Calu3 (cell line): ENCODE measurements at regions not wholly inside any gene's neighbourhood (a gene's known extent, or its start where the extent isn't known, plus 50 kb on each side); places are given as distances from the start of the nearest gene placed in this dataset.
"Not testable (repeated sequence)": the region's sequence is repeated elsewhere in the genome, so short reads cannot be mapped to it uniquely, and the experiment has no call there.

Source experiments
- BruUV-seq: library from RNA; stranded (reverse); fragments of 400-500 nt; replicated peaks from 2 replicates; lab custom pipeline; 2021; lab: Mats Ljungman, UMichigan
- CTCF ChIA-PET: fragments of 300-600 bp; sonication (Branson Sonifier 250); formaldehyde crosslinking; loops from one replicate; lab custom pipeline; 2022; ENCODE audit warnings: antibody characterized with exemption; lab: Charles Lee
- DNase-seq: peaks from one replicate; pipeline ENCODE4 v3.0.0; 2022
- H3K27ac Mint-ChIP-seq: one replicate; pipeline ENCODE4 v1.8.0; 2022; ENCODE audit warnings: mixed read lengths; ENCODE audit not compliant: unreplicated experiment
- H3K27me3 Mint-ChIP-seq: one replicate; pipeline ENCODE4 v1.8.0; 2022; ENCODE audit warnings: mixed read lengths; ENCODE audit not compliant: unreplicated experiment
- H3K36me3 Mint-ChIP-seq: one replicate; pipeline ENCODE4 v1.8.0; 2022; ENCODE audit warnings: mild to moderate bottlenecking, moderate library complexity, mixed read lengths; ENCODE audit not compliant: insufficient read depth, unreplicated experiment
- H3K4me1 Mint-ChIP-seq: one replicate; pipeline ENCODE4 v1.8.0; 2022; ENCODE audit warnings: mild to moderate bottlenecking, low read depth, mixed read lengths; ENCODE audit not compliant: unreplicated experiment
- H3K4me3 Mint-ChIP-seq: one replicate; pipeline ENCODE4 v1.8.0; 2022; ENCODE audit warnings: mild to moderate bottlenecking, low read depth, moderate library complexity, mixed read lengths; ENCODE audit not compliant: unreplicated experiment
- H3K9me3 Mint-ChIP-seq: one replicate; pipeline ENCODE4 v1.8.0; 2022; ENCODE audit warnings: low read depth, mixed read lengths; ENCODE audit not compliant: unreplicated experiment
- intact Hi-C: fragments of 100-400 bp; cut with micrococcal nuclease; formaldehyde crosslinking; loops from one replicate; pipeline ENCODE4 v1.10.0; 2022; ENCODE audit not compliant: unreplicated experiment
- TF ChIP-seq, protein P1 (sequence below): fragments of 200-600 bp; IDR thresholded peaks from one replicate; pipeline ENCODE4 v1.8.0; 2022; ENCODE audit warnings: antibody characterized with exemption; ENCODE audit not compliant: unreplicated experiment

DNA sequence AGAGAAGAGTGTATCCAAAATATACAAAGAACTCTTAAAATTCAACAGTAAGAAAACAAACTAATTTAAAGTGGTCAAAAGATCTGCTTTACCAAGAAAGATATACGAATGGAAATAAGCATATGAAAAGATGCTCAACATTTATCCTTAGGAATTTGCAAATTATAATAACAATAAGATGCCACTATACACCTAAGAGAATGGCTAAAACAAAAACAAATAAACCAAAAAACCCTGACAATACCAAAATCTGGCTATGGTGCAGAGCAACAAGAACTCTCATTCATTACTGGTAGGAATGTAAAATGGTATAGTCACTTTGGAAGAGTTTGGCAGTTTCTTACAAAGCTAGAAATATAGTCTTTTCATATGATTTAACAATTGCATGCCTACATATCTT, 545.7 kb upstream of the AGA start:
- H3K9me3 Mint-ChIP-seq = no peaks in the 10 kb centered on the region
- BruUV-seq = no TSS peak
- no peak overlapping the region for H3K27ac Mint-ChIP-seq
- no peak overlapping the region for H3K4me3 Mint-ChIP-seq
- DNase-seq = no peak
- no peaks in the 10 kb centered on the region for H3K36me3 Mint-ChIP-seq
- intact Hi-C loops = no loop called here
- H3K27me3 Mint-ChIP-seq = no peaks in the 10 kb centered on the region
- TF ChIP-seq, protein P1, sequence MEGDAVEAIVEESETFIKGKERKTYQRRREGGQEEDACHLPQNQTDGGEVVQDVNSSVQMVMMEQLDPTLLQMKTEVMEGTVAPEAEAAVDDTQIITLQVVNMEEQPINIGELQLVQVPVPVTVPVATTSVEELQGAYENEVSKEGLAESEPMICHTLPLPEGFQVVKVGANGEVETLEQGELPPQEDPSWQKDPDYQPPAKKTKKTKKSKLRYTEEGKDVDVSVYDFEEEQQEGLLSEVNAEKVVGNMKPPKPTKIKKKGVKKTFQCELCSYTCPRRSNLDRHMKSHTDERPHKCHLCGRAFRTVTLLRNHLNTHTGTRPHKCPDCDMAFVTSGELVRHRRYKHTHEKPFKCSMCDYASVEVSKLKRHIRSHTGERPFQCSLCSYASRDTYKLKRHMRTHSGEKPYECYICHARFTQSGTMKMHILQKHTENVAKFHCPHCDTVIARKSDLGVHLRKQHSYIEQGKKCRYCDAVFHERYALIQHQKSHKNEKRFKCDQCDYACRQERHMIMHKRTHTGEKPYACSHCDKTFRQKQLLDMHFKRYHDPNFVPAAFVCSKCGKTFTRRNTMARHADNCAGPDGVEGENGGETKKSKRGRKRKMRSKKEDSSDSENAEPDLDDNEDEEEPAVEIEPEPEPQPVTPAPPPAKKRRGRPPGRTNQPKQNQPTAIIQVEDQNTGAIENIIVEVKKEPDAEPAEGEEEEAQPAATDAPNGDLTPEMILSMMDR = no peak
- CTCF ChIA-PET = no interaction called here
- H3K4me1 Mint-ChIP-seq = no peaks in the 10 kb centered on the region

DNA sequence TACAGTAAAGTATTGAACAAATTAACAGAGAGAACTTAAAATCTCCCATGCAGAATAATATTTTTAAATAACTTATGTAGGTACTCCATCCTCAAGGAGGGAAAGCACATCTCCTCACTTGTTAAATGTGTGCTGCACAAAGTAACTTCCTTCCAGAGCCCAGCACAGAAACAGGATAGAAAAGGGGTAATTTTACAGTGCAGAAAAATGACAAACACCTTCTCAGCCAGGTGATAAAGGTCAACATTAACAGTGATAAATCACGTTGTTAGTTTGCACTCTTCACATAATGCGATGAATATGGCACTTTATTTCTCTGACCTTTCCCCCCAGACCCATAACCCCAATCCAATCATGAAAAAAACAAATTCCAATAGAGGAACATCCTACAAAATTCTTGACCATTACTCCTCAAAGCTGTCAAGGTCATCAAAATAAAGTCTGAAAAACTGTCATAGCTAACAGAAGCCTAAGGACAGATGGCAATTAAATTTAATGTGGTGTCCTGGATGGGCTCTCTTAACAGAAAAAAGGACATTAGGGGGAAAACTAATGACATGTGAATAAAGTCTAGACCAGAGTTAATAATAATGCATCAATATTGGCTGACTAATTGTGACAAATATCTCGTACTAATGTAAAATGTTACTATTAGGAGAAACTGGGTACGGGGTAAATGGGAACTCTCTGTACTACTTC, 547.4 kb upstream of the AGA start:
- Mint-ChIP-seq H3K9me3 (no peaks in the 10 kb centered on the region), H3K27ac (no peak overlapping the region), H3K4me3 (no peak overlapping the region), H3K27me3 (no peaks in the 10 kb centered on the region), H3K4me1 (no peaks in the 10 kb centered on the region), H3K36me3 (no peaks in the 10 kb centered on the region)
- intact Hi-C loops = no loop called here
- BruUV-seq = no TSS peak
- no peak for DNase-seq
- TF ChIP-seq, protein P1 = no peak
- CTCF ChIA-PET = no interaction called here

DNA sequence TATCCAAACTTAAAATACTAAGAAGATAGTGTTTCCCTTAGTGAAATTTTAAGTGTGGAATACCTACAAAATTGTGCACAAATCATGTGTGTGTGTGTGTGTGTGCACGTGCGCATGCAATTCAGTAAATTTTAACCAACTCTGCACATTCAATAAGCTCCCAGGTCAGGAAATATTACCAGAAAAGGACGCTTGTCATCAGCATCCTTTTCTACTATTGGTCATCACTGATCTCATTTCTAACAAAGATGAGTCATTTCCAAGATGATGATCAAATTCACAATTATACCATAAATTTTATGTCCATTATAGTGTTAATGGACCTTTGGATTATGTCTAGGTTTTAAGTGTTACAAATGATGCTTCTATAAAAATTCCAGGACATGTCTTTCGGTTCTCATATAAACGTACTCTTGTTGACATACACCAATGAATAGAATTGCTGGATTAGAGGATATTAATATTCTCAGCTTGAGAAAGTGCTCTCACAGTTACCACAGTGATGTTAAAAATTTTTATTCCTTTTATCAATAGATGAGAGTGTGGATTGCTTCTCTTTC, 560.9 kb upstream of the AGA start:
- no peak overlapping the region for H3K4me3 Mint-ChIP-seq
- H3K27me3 Mint-ChIP-seq = no peaks in the 10 kb centered on the region
- intact Hi-C loops = no loop called here
- H3K36me3 Mint-ChIP-seq = no peaks in the 10 kb centered on the region
- TF ChIP-seq, protein P1 = no peak
- no peaks in the 10 kb centered on the region for H3K4me1 Mint-ChIP-seq
- H3K27ac Mint-ChIP-seq = no peak overlapping the region
- no TSS peak for BruUV-seq
- no peaks in the 10 kb centered on the region for H3K9me3 Mint-ChIP-seq
- DNase-seq = no peak
- CTCF ChIA-PET = no interaction called here

DNA sequence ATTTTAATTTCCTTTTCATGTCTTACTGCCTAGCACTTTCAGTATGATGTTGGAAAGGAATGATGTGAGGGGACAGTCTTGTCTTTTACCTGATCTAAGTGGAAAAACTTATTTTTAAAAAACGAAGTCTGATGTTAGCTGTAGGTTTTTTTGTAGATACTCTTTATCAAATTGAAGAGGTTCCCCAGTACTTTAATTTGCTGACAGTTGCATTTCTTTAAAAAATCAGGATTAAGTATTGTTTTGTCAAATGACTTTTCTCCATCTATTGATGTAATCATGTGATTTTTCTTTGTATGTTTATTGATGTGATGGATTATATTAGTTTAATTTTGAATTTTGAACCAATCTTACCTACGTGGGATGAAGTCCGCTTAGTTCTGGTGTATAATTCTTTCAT, 568.4 kb upstream of the AGA start:
- no peak overlapping the region for H3K27ac Mint-ChIP-seq
- no TSS peak for BruUV-seq

DNA sequence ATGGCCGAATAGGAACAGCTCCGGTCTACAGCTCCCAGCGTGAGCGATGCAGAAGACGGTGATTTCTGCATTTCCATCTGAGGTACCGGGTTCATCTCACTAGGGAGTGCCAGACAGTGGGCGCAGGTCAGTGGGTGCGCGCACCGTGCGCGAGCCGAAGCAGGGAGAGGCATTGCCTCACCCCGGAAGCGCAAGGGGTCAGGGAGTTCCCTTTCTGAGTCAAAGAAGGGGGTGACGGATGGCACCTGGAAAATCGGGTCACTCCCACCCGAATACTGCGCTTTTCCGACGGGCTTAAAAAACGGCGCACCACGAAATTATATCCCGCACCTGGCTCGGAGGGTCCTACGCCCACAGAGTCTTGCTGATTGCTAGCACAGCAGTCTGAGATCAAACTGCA, 572.8 kb upstream of the AGA start:
- DNase-seq, CTCF ChIA-PET, H3K4me3 Mint-ChIP-seq, H3K36me3 Mint-ChIP-seq, intact Hi-C loops, BruUV-seq, H3K27ac Mint-ChIP-seq, H3K27me3 Mint-ChIP-seq, H3K9me3 Mint-ChIP-seq, H3K4me1 Mint-ChIP-seq: not testable (repeated sequence)

More for the DNA sequence above, 568.4 kb upstream of the AGA start:
- intact Hi-C loops = no loop called here
- no peaks in the 10 kb centered on the region for H3K9me3 Mint-ChIP-seq
- CTCF ChIA-PET = no interaction called here
- TF ChIP-seq, protein P1 = no peak
- DNase-seq = no peak
- H3K4me3 Mint-ChIP-seq = no peak overlapping the region
- H3K27me3 Mint-ChIP-seq = no peaks in the 10 kb centered on the region
- H3K4me1 Mint-ChIP-seq = no peaks in the 10 kb centered on the region
- no peaks in the 10 kb centered on the region for H3K36me3 Mint-ChIP-seq
